Fibroblast of gingiva (primary cell): ENCODE measurements at regions not wholly inside any gene's neighbourhood (a gene's known extent, or its start where the extent isn't known, plus 50 kb on each side); places are given as distances from the start of the nearest gene placed in this dataset.
"Not testable (repeated sequence)": the region's sequence is repeated elsewhere in the genome, so short reads cannot be mapped to it uniquely, and the experiment has no call there.

Experiments used
- DNase-seq: peaks from one replicate; pipeline ENCODE4 v3.0.0-alpha.2; 2011; ENCODE audit warnings: low read depth

GRCh38 chr1:218494449-218494852 lies 149.3 kb downstream of the TGFB2 start:
- DNase-seq: no peak

GRCh38 chr1:218495931-218496330 lies 150.8 kb downstream of the TGFB2 start:
- DNase-seq: no peak

GRCh38 chr1:218496561-218496960 lies 151.4 kb downstream of the TGFB2 start:
- peak; percentile 97 for DNase-seq

- peak; percentile 18 for DNase-seq
Observed at GRCh38 chr1:218498056-218498938, 153.2 kb downstream of the TGFB2 start.

- DNase-seq: peak; percentile 87
Observed at GRCh38 chr1:218499011-218499691, 154.0 kb downstream of the TGFB2 start.

GRCh38 chr1:218499911-218500310 lies 154.8 kb downstream of the TGFB2 start:
- no peak for DNase-seq

- DNase-seq: peak; percentile 26
Observed at GRCh38 chr1:218501161-218501560, 156.0 kb downstream of the TGFB2 start.

- no peak for DNase-seq
Observed at GRCh38 chr1:218502383-218502782, 157.2 kb downstream of the TGFB2 start.

GRCh38 chr1:218503102-218503501 lies 158.0 kb downstream of the TGFB2 start:
- DNase-seq: no peak

GRCh38 chr1:218507355-218508002 lies 162.3 kb downstream of the TGFB2 start:
- no peak for DNase-seq

GRCh38 chr1:218510153-218510772 lies 165.1 kb downstream of the TGFB2 start:
- DNase-seq: no peak

- no peak for DNase-seq
Observed at GRCh38 chr1:218513328-218513727, 168.2 kb downstream of the TGFB2 start.

GRCh38 chr1:218514689-218515088 lies 169.6 kb downstream of the TGFB2 start:
- no peak for DNase-seq

- DNase-seq: no peak
Observed at GRCh38 chr1:218516526-218516925, 171.4 kb downstream of the TGFB2 start.

- no peak for DNase-seq
Observed at GRCh38 chr1:218517459-218517858, 172.3 kb downstream of the TGFB2 start.

- no peak for DNase-seq
Observed at GRCh38 chr1:218518216-218518740, 173.1 kb downstream of the TGFB2 start.

GRCh38 chr1:218520646-218521045 lies 175.5 kb downstream of the TGFB2 start:
- DNase-seq: not testable (repeated sequence)

- DNase-seq: peak; percentile 26
Observed at GRCh38 chr1:218521414-218522169, 176.5 kb downstream of the TGFB2 start.

GRCh38 chr1:218524526-218524925 lies 179.4 kb downstream of the TGFB2 start:
- peak; percentile 55 for DNase-seq

GRCh38 chr1:218525031-218525430 lies 179.9 kb downstream of the TGFB2 start:
- DNase-seq: no peak

- DNase-seq: no peak
Observed at GRCh38 chr1:218525451-218526197, 180.5 kb downstream of the TGFB2 start.
